ENCODE measurements at regions not wholly inside any gene's neighbourhood (a gene's known extent, or its start where the extent isn't known, plus 50 kb on each side); places are given as distances from the start of the nearest gene placed in this dataset.

DNA sequence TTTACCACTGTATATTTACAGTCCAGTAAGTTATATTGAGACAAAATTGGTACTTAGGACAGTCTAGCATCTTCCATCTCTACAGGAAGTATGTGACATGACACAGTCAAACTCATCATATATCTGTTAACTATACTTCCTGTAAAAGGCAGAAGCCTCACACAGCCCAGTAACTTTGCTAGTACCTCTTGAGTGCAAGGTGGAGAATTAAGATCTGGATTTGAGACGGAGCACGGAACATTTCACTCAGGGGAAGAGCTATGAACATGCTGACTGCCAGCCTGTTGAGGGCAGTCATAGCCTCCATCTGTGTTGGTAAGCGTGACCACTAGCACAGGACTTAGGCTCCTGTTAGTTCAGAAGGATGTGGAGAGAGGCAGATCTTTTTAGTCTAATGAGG lies 333.7 kb upstream of the OR4E1 start:
- Histone ChIP-seq H3K9me3 (ENCODE audit: control insufficient read depth, insufficient read depth, low read length) (no peaks in the 10 kb centered on the region), H3K27me3 (ENCODE audit: control insufficient read depth, insufficient read depth, low read length) (no peaks in the 10 kb centered on the region), H3K4me3 (ENCODE audit: low read depth, low read length) (no peak overlapping the region), H3K27ac (ENCODE audit: low read depth, low read length) (no peak overlapping the region)
- DNase-seq (ENCODE audit: low read depth, low spot score), result no peak
- CTCF ChIA-PET, result no interaction called here
- TF ChIP-seq, protein P1, sequence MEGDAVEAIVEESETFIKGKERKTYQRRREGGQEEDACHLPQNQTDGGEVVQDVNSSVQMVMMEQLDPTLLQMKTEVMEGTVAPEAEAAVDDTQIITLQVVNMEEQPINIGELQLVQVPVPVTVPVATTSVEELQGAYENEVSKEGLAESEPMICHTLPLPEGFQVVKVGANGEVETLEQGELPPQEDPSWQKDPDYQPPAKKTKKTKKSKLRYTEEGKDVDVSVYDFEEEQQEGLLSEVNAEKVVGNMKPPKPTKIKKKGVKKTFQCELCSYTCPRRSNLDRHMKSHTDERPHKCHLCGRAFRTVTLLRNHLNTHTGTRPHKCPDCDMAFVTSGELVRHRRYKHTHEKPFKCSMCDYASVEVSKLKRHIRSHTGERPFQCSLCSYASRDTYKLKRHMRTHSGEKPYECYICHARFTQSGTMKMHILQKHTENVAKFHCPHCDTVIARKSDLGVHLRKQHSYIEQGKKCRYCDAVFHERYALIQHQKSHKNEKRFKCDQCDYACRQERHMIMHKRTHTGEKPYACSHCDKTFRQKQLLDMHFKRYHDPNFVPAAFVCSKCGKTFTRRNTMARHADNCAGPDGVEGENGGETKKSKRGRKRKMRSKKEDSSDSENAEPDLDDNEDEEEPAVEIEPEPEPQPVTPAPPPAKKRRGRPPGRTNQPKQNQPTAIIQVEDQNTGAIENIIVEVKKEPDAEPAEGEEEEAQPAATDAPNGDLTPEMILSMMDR (IDR thresholded peaks at IDR 0.05; ENCODE audit: low read depth, low read length), result no peak
- POLR2A ChIA-PET, result no interaction called here

DNA sequence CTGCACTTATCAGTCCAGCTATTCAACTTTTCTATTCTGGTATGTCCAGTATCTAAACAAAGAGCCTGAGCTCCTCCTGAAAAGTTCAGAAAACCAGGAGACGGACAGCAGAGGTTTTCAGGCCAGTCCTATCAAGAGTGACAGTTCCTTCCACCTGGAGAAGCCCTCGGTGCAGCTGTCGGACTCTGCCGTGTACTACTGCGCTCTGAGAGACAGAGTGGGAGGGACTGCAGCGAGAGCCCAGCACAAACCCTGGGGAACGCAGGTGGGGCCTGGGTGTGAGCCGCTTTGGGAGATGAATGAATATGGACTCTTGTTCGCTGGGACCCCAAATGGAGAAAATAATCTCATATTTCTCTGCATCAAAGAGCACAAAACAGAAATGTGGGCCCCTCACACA lies 329.8 kb upstream of the OR4E1 start:
- Histone ChIP-seq H3K27ac (ENCODE audit: low read depth, low read length) (no peak overlapping the region), H3K9me3 (ENCODE audit: control insufficient read depth, insufficient read depth, low read length) (no peaks in the 10 kb centered on the region), H3K4me3 (ENCODE audit: low read depth, low read length) (no peak overlapping the region), H3K27me3 (ENCODE audit: control insufficient read depth, insufficient read depth, low read length) (no peaks in the 10 kb centered on the region)
- POLR2A ChIA-PET, result no interaction called here
- CTCF ChIA-PET, result interaction anchor here (0.9 kb wide), 1 partner anchor 40 kb away, joined by 3 read pairs; no protein-coding TSS in a partner anchor
- no peak for DNase-seq (ENCODE audit: low read depth, low spot score)
- TF ChIP-seq, protein P1 (IDR thresholded peaks at IDR 0.05; ENCODE audit: low read depth, low read length), result no peak

DNA sequence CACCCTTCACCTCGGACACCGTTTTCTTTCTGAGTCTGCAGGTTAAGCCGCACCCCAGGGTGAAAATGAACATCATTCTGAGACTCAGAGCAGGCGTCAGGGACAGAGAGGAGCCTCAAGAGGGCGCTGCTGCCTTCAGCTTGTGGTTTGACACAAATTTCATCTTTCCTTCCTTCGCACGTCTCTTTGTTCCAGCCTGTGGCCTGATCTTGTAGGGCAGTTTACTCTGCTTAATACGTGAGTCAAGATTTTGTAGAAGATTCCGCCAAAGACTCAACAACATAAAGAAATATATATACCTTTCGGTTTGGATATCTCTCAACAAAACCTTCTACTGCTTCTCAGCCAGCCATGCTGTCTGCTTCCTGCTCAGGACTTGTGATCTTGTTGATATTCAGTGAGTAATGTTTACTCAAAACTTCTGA lies 329.3 kb upstream of the OR4E1 start:
- Histone ChIP-seq H3K4me3 (ENCODE audit: low read depth, low read length) (no peak overlapping the region), H3K27me3 (ENCODE audit: control insufficient read depth, insufficient read depth, low read length) (no peaks in the 10 kb centered on the region), H3K27ac (ENCODE audit: low read depth, low read length) (no peak overlapping the region), H3K9me3 (ENCODE audit: control insufficient read depth, insufficient read depth, low read length) (no peaks in the 10 kb centered on the region)
- DNase-seq (ENCODE audit: low read depth, low spot score), result no peak
- CTCF ChIA-PET, result interaction anchor here (0.9 kb wide), 1 partner anchor 41 kb away, joined by 3 read pairs; no protein-coding TSS in a partner anchor
- POLR2A ChIA-PET, result no interaction called here
- TF ChIP-seq, protein P1 (IDR thresholded peaks at IDR 0.05; ENCODE audit: low read depth, low read length), result 0 out of 2 replicates have a peak, but pooled peaks have one; percentile 6

DNA sequence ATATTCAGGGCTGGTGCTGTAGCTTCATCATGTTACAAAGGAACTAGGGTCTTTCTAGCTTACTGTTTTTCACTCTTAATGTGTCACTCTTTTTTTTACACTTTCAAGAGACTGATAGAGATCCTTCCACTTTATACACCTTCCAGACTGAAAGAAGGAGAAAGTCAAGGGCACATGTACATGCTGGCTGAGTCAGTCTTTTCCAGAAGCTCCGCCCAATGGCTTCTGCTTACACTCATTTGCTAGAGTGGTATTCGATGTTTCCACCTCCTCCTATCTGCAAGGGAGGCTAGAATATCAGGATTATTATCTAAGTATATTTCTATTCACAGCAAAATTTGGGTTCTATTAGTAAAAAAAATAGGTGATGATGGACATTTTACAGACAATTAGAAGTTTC lies 325.8 kb upstream of the OR4E1 start:
- ChIA-PET POLR2A (no interaction called here), CTCF (interaction anchor here (1.4 to 3.1 kb wide), 3 partner anchors 9 to 21 kb away, joined by 4 to 14 read pairs (median 10); no protein-coding TSS in a partner anchor)
- no peak for DNase-seq (ENCODE audit: low read depth, low spot score)
- Histone ChIP-seq H3K27ac (ENCODE audit: low read depth, low read length) (no peak overlapping the region), H3K9me3 (ENCODE audit: control insufficient read depth, insufficient read depth, low read length) (no peaks in the 10 kb centered on the region), H3K27me3 (ENCODE audit: control insufficient read depth, insufficient read depth, low read length) (no peaks in the 10 kb centered on the region), H3K4me3 (ENCODE audit: low read depth, low read length) (no peak overlapping the region)
- TF ChIP-seq, protein P1 (IDR thresholded peaks at IDR 0.05; ENCODE audit: low read depth, low read length), result no peak

DNA sequence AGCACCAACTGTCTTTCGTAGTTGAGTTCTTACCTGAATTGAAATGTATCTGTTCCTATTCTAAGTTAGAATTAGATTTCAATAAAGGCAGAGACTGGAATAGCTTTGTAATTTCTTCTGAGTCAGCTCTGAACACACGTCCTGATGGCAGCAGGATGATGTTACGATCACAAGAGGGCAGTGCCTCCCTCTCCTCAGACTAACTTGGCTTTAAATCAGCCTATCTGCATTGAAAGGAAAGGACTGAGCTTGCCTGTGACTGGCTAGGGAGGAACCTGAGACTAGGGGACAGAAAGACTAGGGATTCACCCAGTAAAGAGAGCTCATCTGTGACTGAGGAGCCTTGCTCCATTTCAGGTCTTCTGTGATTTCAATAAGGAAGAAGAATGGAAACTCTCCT lies 323.7 kb upstream of the OR4E1 start:
- TF ChIP-seq, protein P1 (IDR thresholded peaks at IDR 0.05; ENCODE audit: low read depth, low read length), result peak; percentile 20; the same call in 1 of the 2 replicates
- Histone ChIP-seq H3K9me3 (ENCODE audit: control insufficient read depth, insufficient read depth, low read length) (no peaks in the 10 kb centered on the region), H3K27ac (ENCODE audit: low read depth, low read length) (no peak overlapping the region), H3K4me3 (ENCODE audit: low read depth, low read length) (no peak overlapping the region), H3K27me3 (ENCODE audit: control insufficient read depth, insufficient read depth, low read length) (no peaks in the 10 kb centered on the region)
- CTCF ChIA-PET, result interaction anchor here (0.9 to 1.0 kb wide), 2 partner anchors 9 to 19 kb away, joined by 4 to 5 read pairs; no protein-coding TSS in a partner anchor
- DNase-seq (ENCODE audit: low read depth, low spot score), result no peak
- POLR2A ChIA-PET, result no interaction called here
